ENCODE measurements at regions not wholly inside any gene's neighbourhood (a gene's known extent, or its start where the extent isn't known, plus 50 kb on each side); places are given as distances from the start of the nearest gene placed in this dataset.

GRCh38 chr13:44237881-44238421 lies 135.7 kb upstream of the SERP2 start:
- Histone ChIP-seq H3K27me3 (ENCODE audit: control insufficient read depth, insufficient read depth, low read length) (no peaks in the 10 kb centered on the region), H3K9ac (ENCODE audit: low read length) (no peak overlapping the region), H3K27ac (ENCODE audit: low read depth, low read length) (peak overlapping the region; percentile 70), H3K4me3 (ENCODE audit: low read length) (no peak overlapping the region), H3K4me1 (ENCODE audit: control insufficient read depth, insufficient read depth, low read length) (peaks cover 3% of the 10 kb centered on the region), H3K36me3 (ENCODE audit: control insufficient read depth, insufficient read depth, low read length) (no peaks in the 10 kb centered on the region)

GRCh38 chr13:44240611-44241145 lies 132.9 kb upstream of the SERP2 start:
- Histone ChIP-seq H3K4me1 (ENCODE audit: control insufficient read depth, insufficient read depth, low read length) (peaks cover 3% of the 10 kb centered on the region), H3K36me3 (ENCODE audit: control insufficient read depth, insufficient read depth, low read length) (no peaks in the 10 kb centered on the region), H3K9ac (ENCODE audit: low read length) (no peak overlapping the region), H3K27me3 (ENCODE audit: control insufficient read depth, insufficient read depth, low read length) (no peaks in the 10 kb centered on the region), H3K4me3 (ENCODE audit: low read length) (no peak overlapping the region), H3K27ac (ENCODE audit: low read depth, low read length) (no peak overlapping the region)

GRCh38 chr13:44241638-44242037 lies 132.0 kb upstream of the SERP2 start:
- Histone ChIP-seq H3K27ac (ENCODE audit: low read depth, low read length) (no peak overlapping the region), H3K4me3 (ENCODE audit: low read length) (no peak overlapping the region), H3K9ac (ENCODE audit: low read length) (no peak overlapping the region), H3K27me3 (ENCODE audit: control insufficient read depth, insufficient read depth, low read length) (no peaks in the 10 kb centered on the region), H3K4me1 (ENCODE audit: control insufficient read depth, insufficient read depth, low read length) (peaks cover 3% of the 10 kb centered on the region), H3K36me3 (ENCODE audit: control insufficient read depth, insufficient read depth, low read length) (no peaks in the 10 kb centered on the region)

GRCh38 chr13:44242766-44243165 lies 130.9 kb upstream of the SERP2 start:
- Histone ChIP-seq H3K4me1 (ENCODE audit: control insufficient read depth, insufficient read depth, low read length) (no peaks in the 10 kb centered on the region), H3K36me3 (ENCODE audit: control insufficient read depth, insufficient read depth, low read length) (no peaks in the 10 kb centered on the region), H3K4me3 (ENCODE audit: low read length) (no peak overlapping the region), H3K9ac (ENCODE audit: low read length) (no peak overlapping the region), H3K27ac (ENCODE audit: low read depth, low read length) (no peak overlapping the region), H3K27me3 (ENCODE audit: control insufficient read depth, insufficient read depth, low read length) (no peaks in the 10 kb centered on the region)

DNA sequence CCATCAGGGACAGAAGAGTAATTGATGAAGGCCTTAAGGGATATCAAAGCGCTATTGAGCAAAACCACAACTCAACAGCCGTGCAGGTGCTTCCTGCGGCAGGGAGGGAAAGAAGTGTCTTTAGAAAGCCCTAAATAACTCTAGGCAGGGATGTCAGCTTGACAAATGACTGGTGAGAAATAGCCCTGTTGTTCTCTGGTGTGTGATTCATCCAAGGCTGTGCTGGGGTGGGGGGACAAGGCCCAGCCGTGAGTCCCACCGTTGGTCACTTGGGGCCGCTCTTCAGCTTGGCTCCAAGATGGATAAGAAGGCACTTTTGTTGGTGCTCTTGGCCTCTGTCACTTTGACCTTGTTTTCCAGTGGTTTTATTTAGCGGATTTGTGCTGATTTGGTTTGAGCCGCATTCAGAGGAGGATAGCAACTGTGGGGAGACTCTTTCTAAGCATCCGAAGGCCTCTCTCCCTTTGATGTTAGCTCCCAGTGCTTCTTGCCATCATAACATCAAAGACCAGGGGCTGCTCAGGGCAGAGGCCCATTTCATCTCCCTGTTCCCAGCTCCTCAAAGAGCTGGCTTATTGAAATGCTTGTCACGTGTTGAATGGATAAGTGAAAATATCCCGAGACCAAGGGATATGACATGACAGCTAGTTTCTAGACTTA lies 130.3 kb upstream of the SERP2 start:
- H3K27ac ChIP-seq (ENCODE audit: low read depth, low read length) = no peak overlapping the region
- H3K9ac ChIP-seq (ENCODE audit: low read length) = no peak overlapping the region
- H3K27me3 ChIP-seq (ENCODE audit: control insufficient read depth, insufficient read depth, low read length) = no peaks in the 10 kb centered on the region
- H3K4me1 ChIP-seq (ENCODE audit: control insufficient read depth, insufficient read depth, low read length) = no peaks in the 10 kb centered on the region
- no peak overlapping the region for H3K4me3 ChIP-seq (ENCODE audit: low read length)
- no peaks in the 10 kb centered on the region for H3K36me3 ChIP-seq (ENCODE audit: control insufficient read depth, insufficient read depth, low read length)

GRCh38 chr13:44244288-44244687 lies 129.3 kb upstream of the SERP2 start:
- no peak overlapping the region for H3K9ac ChIP-seq (ENCODE audit: low read length)
- no peak overlapping the region for H3K27ac ChIP-seq (ENCODE audit: low read depth, low read length)
- no peaks in the 10 kb centered on the region for H3K36me3 ChIP-seq (ENCODE audit: control insufficient read depth, insufficient read depth, low read length)
- H3K4me3 ChIP-seq (ENCODE audit: low read length) = no peak overlapping the region
- no peaks in the 10 kb centered on the region for H3K4me1 ChIP-seq (ENCODE audit: control insufficient read depth, insufficient read depth, low read length)
- H3K27me3 ChIP-seq (ENCODE audit: control insufficient read depth, insufficient read depth, low read length) = no peaks in the 10 kb centered on the region

- Histone ChIP-seq H3K4me1 (ENCODE audit: control insufficient read depth, insufficient read depth, low read length) (peaks cover 7% of the 10 kb centered on the region), H3K27ac (ENCODE audit: low read depth, low read length) (peak overlapping the region; percentile 67), H3K9ac (ENCODE audit: low read length) (no peak overlapping the region), H3K27me3 (ENCODE audit: control insufficient read depth, insufficient read depth, low read length) (no peaks in the 10 kb centered on the region), H3K4me3 (ENCODE audit: low read length) (no peak overlapping the region), H3K36me3 (ENCODE audit: control insufficient read depth, insufficient read depth, low read length) (no peaks in the 10 kb centered on the region)
Observed at GRCh38 chr13:44249431-44249836, 124.2 kb upstream of the SERP2 start.

DNA sequence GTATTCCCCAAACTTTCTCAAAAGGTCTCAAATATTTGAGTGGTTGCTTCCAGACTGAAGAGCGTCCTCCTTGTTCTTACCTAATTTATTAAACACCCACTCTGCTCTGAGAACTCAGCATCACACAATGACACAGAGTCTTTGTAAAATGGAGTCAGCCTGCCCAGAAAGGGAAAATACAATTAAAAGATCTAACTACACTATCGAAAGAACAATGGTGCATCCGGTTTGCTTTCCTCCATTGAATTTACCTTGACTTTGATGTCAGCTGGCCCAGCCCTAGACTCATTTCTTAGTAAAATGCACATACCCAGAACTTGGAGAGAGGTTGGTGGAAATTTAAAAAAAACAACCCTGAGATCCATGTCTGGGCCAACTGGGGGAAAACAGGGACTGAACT lies 120.7 kb upstream of the SERP2 start:
- no peaks in the 10 kb centered on the region for H3K36me3 ChIP-seq (ENCODE audit: control insufficient read depth, insufficient read depth, low read length)
- H3K27ac ChIP-seq (ENCODE audit: low read depth, low read length) = no peak overlapping the region
- H3K9ac ChIP-seq (ENCODE audit: low read length) = no peak overlapping the region
- no peak overlapping the region for H3K4me3 ChIP-seq (ENCODE audit: low read length)
- no peaks in the 10 kb centered on the region for H3K27me3 ChIP-seq (ENCODE audit: control insufficient read depth, insufficient read depth, low read length)
- peaks cover 7% of the 10 kb centered on the region for H3K4me1 ChIP-seq (ENCODE audit: control insufficient read depth, insufficient read depth, low read length)

GRCh38 chr13:44255771-44256364 lies 117.8 kb upstream of the SERP2 start:
- H3K27ac ChIP-seq (ENCODE audit: low read depth, low read length) = no peak overlapping the region

DNA sequence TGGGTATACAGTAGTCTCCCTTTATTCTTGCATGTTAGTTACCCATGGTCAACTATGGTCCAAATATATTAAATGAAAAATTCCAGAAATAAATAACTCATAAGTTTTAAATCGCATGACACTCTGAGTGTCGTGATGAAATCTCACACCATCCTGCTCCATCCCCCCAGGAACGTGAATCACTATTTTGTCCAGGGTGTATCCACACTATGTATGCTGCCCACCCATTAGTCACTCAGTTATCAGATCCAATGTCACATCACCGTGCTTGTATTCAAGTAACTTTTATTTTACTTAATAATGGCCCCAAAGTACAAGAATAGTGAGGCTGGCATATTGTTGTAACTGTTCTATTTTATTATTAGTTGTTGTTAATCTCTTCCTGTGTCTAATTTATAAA lies 115.8 kb upstream of the SERP2 start:
- H3K36me3 ChIP-seq (ENCODE audit: control insufficient read depth, insufficient read depth, low read length) = no peaks in the 10 kb centered on the region
- no peak overlapping the region for H3K4me3 ChIP-seq (ENCODE audit: low read length)
- no peaks in the 10 kb centered on the region for H3K4me1 ChIP-seq (ENCODE audit: control insufficient read depth, insufficient read depth, low read length)
- no peak overlapping the region for H3K9ac ChIP-seq (ENCODE audit: low read length)
- H3K27me3 ChIP-seq (ENCODE audit: control insufficient read depth, insufficient read depth, low read length) = no peaks in the 10 kb centered on the region
- H3K27ac ChIP-seq (ENCODE audit: low read depth, low read length) = no peak overlapping the region

More at GRCh38 chr13:44255771-44256364, 117.8 kb upstream of the SERP2 start:
- Histone ChIP-seq H3K4me3 (ENCODE audit: low read length) (no peak overlapping the region), H3K4me1 (ENCODE audit: control insufficient read depth, insufficient read depth, low read length) (no peaks in the 10 kb centered on the region), H3K9ac (ENCODE audit: low read length) (no peak overlapping the region), H3K36me3 (ENCODE audit: control insufficient read depth, insufficient read depth, low read length) (no peaks in the 10 kb centered on the region), H3K27me3 (ENCODE audit: control insufficient read depth, insufficient read depth, low read length) (no peaks in the 10 kb centered on the region)

- Histone ChIP-seq H3K27ac (ENCODE audit: low read depth, low read length) (no peak overlapping the region), H3K4me3 (ENCODE audit: low read length) (no peak overlapping the region), H3K27me3 (ENCODE audit: control insufficient read depth, insufficient read depth, low read length) (no peaks in the 10 kb centered on the region), H3K36me3 (ENCODE audit: control insufficient read depth, insufficient read depth, low read length) (no peaks in the 10 kb centered on the region), H3K4me1 (ENCODE audit: control insufficient read depth, insufficient read depth, low read length) (no peaks in the 10 kb centered on the region), H3K9ac (ENCODE audit: low read length) (no peak overlapping the region)
Observed at GRCh38 chr13:44259045-44260027, 114.3 kb upstream of the SERP2 start.

- no peak overlapping the region for H3K27ac ChIP-seq (ENCODE audit: low read depth, low read length)
- H3K9ac ChIP-seq (ENCODE audit: low read length) = no peak overlapping the region
- H3K4me3 ChIP-seq (ENCODE audit: low read length) = no peak overlapping the region
- no peaks in the 10 kb centered on the region for H3K27me3 ChIP-seq (ENCODE audit: control insufficient read depth, insufficient read depth, low read length)
- no peaks in the 10 kb centered on the region for H3K36me3 ChIP-seq (ENCODE audit: control insufficient read depth, insufficient read depth, low read length)
- no peaks in the 10 kb centered on the region for H3K4me1 ChIP-seq (ENCODE audit: control insufficient read depth, insufficient read depth, low read length)
Observed at GRCh38 chr13:44260336-44260735, 113.3 kb upstream of the SERP2 start.

Data from rectal smooth muscle tissue (tissue), 1 donor.